Esophagus squamous epithelium (tissue), 5 donors: ENCODE measurements at regions not wholly inside any gene's neighbourhood (a gene's known extent, or its start where the extent isn't known, plus 50 kb on each side); places are given as distances from the start of the nearest gene placed in this dataset.

Experiments used
- DNase-seq: peaks from one replicate; lab custom pipeline; 2025; lab: John Stamatoyannopoulos, UW
- H3K27ac ChIP-seq, 4 donors: fragments of 200-600 bp; sonication (generic); one replicate each; pipeline ENCODE4 v1.5.1; 2016 to 2019; ENCODE audit warnings: mild to moderate bottlenecking in 1 of 4
- H3K27me3 ChIP-seq, 4 donors: fragments of 200-600 bp; sonication (generic); 1 replicate in 3 of 4; 2 replicates in 1 of 4; pipeline versions ENCODE4 v1.5.1 to v1.6.0; 2017 to 2021; ENCODE audit warnings: antibody characterized with exemption in 1 of 4
- H3K36me3 ChIP-seq, 3 donors: fragments of 200-600 bp; sonication (generic); one replicate each; pipeline ENCODE4 v1.5.1; 2016 to 2019
- H3K4me1 ChIP-seq, 3 donors: fragments of 200-600 bp; sonication (generic); one replicate each; pipeline ENCODE4 v1.5.1; 2017 to 2019
- H3K4me3 ChIP-seq, 4 donors: fragments of 200-600 bp; sonication (generic); 1 replicate in 3 of 4; 2 replicates in 1 of 4; pipeline ENCODE4 v1.5.1; 2016 to 2019; ENCODE audit warnings: mild to moderate bottlenecking in 2 of 4, moderate library complexity in 1 of 4
- H3K9me3 ChIP-seq, 3 donors: fragments of 200-600 bp; sonication (generic); one replicate each; pipeline ENCODE4 v1.5.1; 2016 to 2019
- POLR2A ChIP-seq, 4 donors: fragments of 450-650 bp; IDR thresholded peaks; one replicate each; pipeline ENCODE4 v1.6.1; 2017; ENCODE audit warnings: antibody characterized with exemption in 4 of 4, mild to moderate bottlenecking in 4 of 4, moderate library complexity in 3 of 4
- WGBS, 2 donors: methylation state at CpG; one replicate each; pipeline ENCODE4 v1.1.5; 2018; 5-methylcytosine and 5-hydroxymethylcytosine counted together
- intact Hi-C: fragments of 100-400 bp; cut with DNase I; formaldehyde crosslinking; loops from one replicate; pipeline ENCODE4 v1.15.0; 2022
- TF ChIP-seq, protein P1 (sequence below), 6 experiments: fragments of 450-650 bp in 4 of 6; fragments of 200-600 bp in 2 of 6; sonication (generic) in 2 of 6; IDR thresholded peaks; one replicate each; pipeline ENCODE4 v1.5.1; 2016 to 2019; ENCODE audit warnings: antibody characterized with exemption in 6 of 6, mild to moderate bottlenecking in 4 of 6, moderate library complexity in 4 of 6
- donor health status: DM: yes; HTN: yes; CAD: no.

DNA sequence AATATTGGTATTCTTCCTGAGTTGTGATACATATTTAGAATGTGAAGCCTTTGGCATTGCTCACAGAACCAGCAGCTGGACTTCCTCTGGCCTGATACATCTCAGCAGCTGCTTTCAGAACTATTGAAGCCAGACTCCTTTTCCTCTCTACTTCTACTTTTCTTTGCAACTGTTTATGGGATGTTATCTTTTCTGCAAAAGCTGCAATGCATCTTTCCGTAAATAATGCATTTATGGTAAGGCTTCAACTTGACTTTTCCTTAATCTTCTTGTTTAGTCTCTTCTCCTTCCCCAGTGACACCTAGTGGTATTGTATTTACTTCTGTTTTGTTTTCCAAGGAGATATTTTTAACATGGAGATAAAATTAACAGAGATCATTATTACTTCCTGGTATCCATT lies 1548.7 kb downstream of the PCDH7 start:
- H3K27ac ChIP-seq: no peak overlapping the region
- no peaks in the 10 kb centered on the region for H3K4me1 ChIP-seq
- H3K27me3 ChIP-seq: no peaks in the 10 kb centered on the region
- WGBS, 2 donors: 0% methylated on average over 1 of the region's 1 CpG
- intact Hi-C loops: no loop called here
- H3K4me3 ChIP-seq: no peak overlapping the region
- no peak for TF ChIP-seq POLR2A (IDR thresholded peaks at IDR 0.05)
- TF ChIP-seq, protein P1, sequence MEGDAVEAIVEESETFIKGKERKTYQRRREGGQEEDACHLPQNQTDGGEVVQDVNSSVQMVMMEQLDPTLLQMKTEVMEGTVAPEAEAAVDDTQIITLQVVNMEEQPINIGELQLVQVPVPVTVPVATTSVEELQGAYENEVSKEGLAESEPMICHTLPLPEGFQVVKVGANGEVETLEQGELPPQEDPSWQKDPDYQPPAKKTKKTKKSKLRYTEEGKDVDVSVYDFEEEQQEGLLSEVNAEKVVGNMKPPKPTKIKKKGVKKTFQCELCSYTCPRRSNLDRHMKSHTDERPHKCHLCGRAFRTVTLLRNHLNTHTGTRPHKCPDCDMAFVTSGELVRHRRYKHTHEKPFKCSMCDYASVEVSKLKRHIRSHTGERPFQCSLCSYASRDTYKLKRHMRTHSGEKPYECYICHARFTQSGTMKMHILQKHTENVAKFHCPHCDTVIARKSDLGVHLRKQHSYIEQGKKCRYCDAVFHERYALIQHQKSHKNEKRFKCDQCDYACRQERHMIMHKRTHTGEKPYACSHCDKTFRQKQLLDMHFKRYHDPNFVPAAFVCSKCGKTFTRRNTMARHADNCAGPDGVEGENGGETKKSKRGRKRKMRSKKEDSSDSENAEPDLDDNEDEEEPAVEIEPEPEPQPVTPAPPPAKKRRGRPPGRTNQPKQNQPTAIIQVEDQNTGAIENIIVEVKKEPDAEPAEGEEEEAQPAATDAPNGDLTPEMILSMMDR (IDR thresholded peaks at IDR 0.05): no peak
- DNase-seq: no peak
- no peaks in the 10 kb centered on the region for H3K36me3 ChIP-seq
- H3K9me3 ChIP-seq: no peaks in the 10 kb centered on the region

- H3K9me3 ChIP-seq: no peaks in the 10 kb centered on the region
- TF ChIP-seq POLR2A (IDR thresholded peaks at IDR 0.05): no peak
- TF ChIP-seq, protein P1 (IDR thresholded peaks at IDR 0.05): no peak
- no peaks in the 10 kb centered on the region for H3K4me1 ChIP-seq
- WGBS, 2 donors: 81 to 95% methylated on average over 1 of the region's 1 CpG
- H3K36me3 ChIP-seq: no peaks in the 10 kb centered on the region
- no peak overlapping the region for H3K27ac ChIP-seq
- intact Hi-C loops: no loop called here
- H3K27me3 ChIP-seq: no peaks in the 10 kb centered on the region
- no peak for DNase-seq
- H3K4me3 ChIP-seq: no peak overlapping the region
Measured at GRCh38 chr4:32290102-32290501, 1569.9 kb downstream of the PCDH7 start.

- no CpG with 5 or more reads among the region's 7 CpGs for WGBS, 2 donors
- H3K27ac ChIP-seq: no peak overlapping the region
- peaks cover 0 to 6% (median 4%) of the 10 kb centered on the region in 3 donors for H3K9me3 ChIP-seq
- no peaks in the 10 kb centered on the region for H3K36me3 ChIP-seq
- intact Hi-C loops: no loop called here
- H3K4me1 ChIP-seq: no peaks in the 10 kb centered on the region
- no peak for DNase-seq
- TF ChIP-seq, protein P1 (IDR thresholded peaks at IDR 0.05): no peak
- no peak for TF ChIP-seq POLR2A (IDR thresholded peaks at IDR 0.05)
- H3K4me3 ChIP-seq: no peak overlapping the region
- H3K27me3 ChIP-seq: no peaks in the 10 kb centered on the region
Measured at GRCh38 chr4:32318926-32319325, 1598.8 kb downstream of the PCDH7 start.

DNA sequence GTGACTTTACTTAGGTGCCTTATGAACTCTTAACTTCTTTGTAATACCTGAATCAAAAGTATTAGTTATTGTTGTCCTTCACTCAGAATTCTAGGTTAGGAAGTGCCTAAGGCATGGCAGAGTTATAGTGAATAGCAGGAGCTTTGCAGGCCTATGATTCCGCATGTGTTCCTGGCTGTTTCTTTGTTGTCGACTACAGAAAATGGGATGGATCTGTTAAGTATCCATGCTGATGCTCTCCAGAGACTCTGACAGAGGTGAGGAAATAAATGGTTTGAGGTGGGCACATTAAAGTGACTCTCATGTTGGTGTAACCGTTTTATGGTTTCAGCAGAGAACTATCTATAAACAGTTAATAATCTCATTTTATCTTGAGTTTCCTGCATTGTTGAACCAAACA lies 1601.3 kb downstream of the PCDH7 start:
- peaks cover 0 to 6% (median 4%) of the 10 kb centered on the region in 3 donors for H3K9me3 ChIP-seq
- no peak overlapping the region for H3K4me3 ChIP-seq
- no peaks in the 10 kb centered on the region for H3K4me1 ChIP-seq
- intact Hi-C loops: no loop called here
- H3K27me3 ChIP-seq: no peaks in the 10 kb centered on the region
- TF ChIP-seq POLR2A (IDR thresholded peaks at IDR 0.05): no peak
- TF ChIP-seq, protein P1 (IDR thresholded peaks at IDR 0.05): no peak
- no peaks in the 10 kb centered on the region for H3K36me3 ChIP-seq
- DNase-seq: no peak
- 59 to 66% methylated on average over 3 of the region's 3 CpGs for WGBS, 2 donors
- no peak overlapping the region for H3K27ac ChIP-seq

GRCh38 chr4:32334759-32335158 lies 1614.6 kb downstream of the PCDH7 start:
- WGBS, 2 donors: 90 to 96% methylated on average over 1 of the region's 1 CpG
- no peak for TF ChIP-seq POLR2A (IDR thresholded peaks at IDR 0.05)
- TF ChIP-seq, protein P1 (IDR thresholded peaks at IDR 0.05): no peak
- Histone ChIP-seq H3K27ac (no peak overlapping the region), H3K4me1 (no peaks in the 10 kb centered on the region), H3K36me3 (no peaks in the 10 kb centered on the region), H3K4me3 (no peak overlapping the region), H3K9me3 (no peaks in the 10 kb centered on the region), H3K27me3 (no peaks in the 10 kb centered on the region)
- intact Hi-C loops: no loop called here
- no peak for DNase-seq
